ENCODE measurements at regions not wholly inside any gene's neighbourhood (a gene's known extent, or its start where the extent isn't known, plus 50 kb on each side); places are given as distances from the start of the nearest gene placed in this dataset.

GRCh38 chr9:8224381-8224801 lies 424.8 kb upstream of the DMAC1 start:
- TF ChIP-seq CSDC2 (CRISPR knock-in tag; IDR thresholded peaks at IDR 0.05) (no peak), ISL1 (CRISPR knock-in tag; IDR thresholded peaks at IDR 0.05) (no peak), TCF4 (CRISPR knock-in tag; IDR thresholded peaks at IDR 0.05; ENCODE audit: borderline replicate concordance) (no peak), ARNTL (CRISPR knock-in tag; IDR thresholded peaks at IDR 0.05; ENCODE audit: borderline replicate concordance, low read depth) (no peak), ZFP30 (CRISPR knock-in tag; IDR thresholded peaks at IDR 0.05) (no peak), ZNF8 (CRISPR knock-in tag; IDR thresholded peaks at IDR 0.05) (no peak), CSRNP3 (CRISPR knock-in tag; IDR thresholded peaks at IDR 0.05) (no peak)
- peak; percentile 95 for ATAC-seq

GRCh38 chr9:8223861-8224260 lies 424.3 kb upstream of the DMAC1 start:
- TF ChIP-seq GLIS3 (CRISPR knock-in tag; IDR thresholded peaks at IDR 0.05): no peak
- no peak for TF ChIP-seq ESRRG (CRISPR knock-in tag; IDR thresholded peaks at IDR 0.05)
- no peak for TF ChIP-seq ZNF8 (CRISPR knock-in tag; IDR thresholded peaks at IDR 0.05)
- no peak for TF ChIP-seq PPARA (CRISPR knock-in tag; IDR thresholded peaks at IDR 0.05; ENCODE audit: borderline replicate concordance)
- TF ChIP-seq CSRNP3 (CRISPR knock-in tag; IDR thresholded peaks at IDR 0.05): no peak
- no peak for TF ChIP-seq OSR1 (CRISPR knock-in tag; IDR thresholded peaks at IDR 0.05)
- no peak for TF ChIP-seq ZFP30 (CRISPR knock-in tag; IDR thresholded peaks at IDR 0.05)
- TF ChIP-seq BACH2 (CRISPR knock-in tag; IDR thresholded peaks at IDR 0.05; ENCODE audit: borderline replicate concordance): no peak
- TF ChIP-seq ZNF70 (CRISPR knock-in tag; IDR thresholded peaks at IDR 0.05): no peak
- no peak for TF ChIP-seq POU6F1 (CRISPR knock-in tag; IDR thresholded peaks at IDR 0.05; ENCODE audit: borderline replicate concordance, low read depth)
- TF ChIP-seq SNAI2 (CRISPR knock-in tag; IDR thresholded peaks at IDR 0.05): no peak
- ATAC-seq: peak; percentile 39

- no peak for TF ChIP-seq PPARA (CRISPR knock-in tag; IDR thresholded peaks at IDR 0.05; ENCODE audit: borderline replicate concordance)
- no peak for TF ChIP-seq ZFP3 (CRISPR knock-in tag; IDR thresholded peaks at IDR 0.05)
- TF ChIP-seq CSDC2 (CRISPR knock-in tag; IDR thresholded peaks at IDR 0.05): no peak
- TF ChIP-seq GLIS3 (CRISPR knock-in tag; IDR thresholded peaks at IDR 0.05): no peak
- no peak for TF ChIP-seq TCF4 (CRISPR knock-in tag; IDR thresholded peaks at IDR 0.05; ENCODE audit: borderline replicate concordance)
- no peak for TF ChIP-seq ZNF70 (CRISPR knock-in tag; IDR thresholded peaks at IDR 0.05)
- no peak for TF ChIP-seq PATZ1 (CRISPR knock-in tag; IDR thresholded peaks at IDR 0.05; ENCODE audit: borderline replicate concordance)
- TF ChIP-seq ZNF8 (CRISPR knock-in tag; IDR thresholded peaks at IDR 0.05): no peak
- TF ChIP-seq ISL1 (CRISPR knock-in tag; IDR thresholded peaks at IDR 0.05): no peak
- no peak for TF ChIP-seq ARNTL (CRISPR knock-in tag; IDR thresholded peaks at IDR 0.05; ENCODE audit: borderline replicate concordance, low read depth)
- ATAC-seq: no peak
These were observed 421.9 kb upstream of the DMAC1 start for GRCh38 chr9:8221462-8221861.

GRCh38 chr9:8208465-8208864 lies 408.9 kb upstream of the DMAC1 start:
- TF ChIP-seq ZFP3 (CRISPR knock-in tag; IDR thresholded peaks at IDR 0.05) (no peak), ZNF70 (CRISPR knock-in tag; IDR thresholded peaks at IDR 0.05) (no peak), TCF4 (CRISPR knock-in tag; IDR thresholded peaks at IDR 0.05; ENCODE audit: borderline replicate concordance) (no peak), ISL1 (CRISPR knock-in tag; IDR thresholded peaks at IDR 0.05) (peak; percentile 83), ZNF8 (CRISPR knock-in tag; IDR thresholded peaks at IDR 0.05) (no peak)

GRCh38 chr9:8207596-8207995 lies 408.0 kb upstream of the DMAC1 start:
- ATAC-seq: no peak
- TF ChIP-seq CSDC2 (CRISPR knock-in tag; IDR thresholded peaks at IDR 0.05) (no peak), POU6F1 (CRISPR knock-in tag; IDR thresholded peaks at IDR 0.05; ENCODE audit: borderline replicate concordance, low read depth) (no peak), ZNF8 (CRISPR knock-in tag; IDR thresholded peaks at IDR 0.05) (no peak), CSRNP3 (CRISPR knock-in tag; IDR thresholded peaks at IDR 0.05) (no peak), OSR1 (CRISPR knock-in tag; IDR thresholded peaks at IDR 0.05) (no peak), ZC3H10 (CRISPR knock-in tag; IDR thresholded peaks at IDR 0.05) (no peak), ARNTL (CRISPR knock-in tag; IDR thresholded peaks at IDR 0.05; ENCODE audit: borderline replicate concordance, low read depth) (no peak), ZNF565 (CRISPR knock-in tag; conservative IDR thresholded peaks at IDR 0.05; ENCODE audit: low read depth) (no peak)

More at GRCh38 chr9:8208465-8208864, 408.9 kb upstream of the DMAC1 start:
- ATAC-seq: no peak

All from SK-N-SH treated with all-trans-retinoic acid at 6 μM for 48 hours (cell line).